ENCODE measurements at regions not wholly inside any gene's neighbourhood (a gene's known extent, or its start where the extent isn't known, plus 50 kb on each side); places are given as distances from the start of the nearest gene placed in this dataset.

DNA sequence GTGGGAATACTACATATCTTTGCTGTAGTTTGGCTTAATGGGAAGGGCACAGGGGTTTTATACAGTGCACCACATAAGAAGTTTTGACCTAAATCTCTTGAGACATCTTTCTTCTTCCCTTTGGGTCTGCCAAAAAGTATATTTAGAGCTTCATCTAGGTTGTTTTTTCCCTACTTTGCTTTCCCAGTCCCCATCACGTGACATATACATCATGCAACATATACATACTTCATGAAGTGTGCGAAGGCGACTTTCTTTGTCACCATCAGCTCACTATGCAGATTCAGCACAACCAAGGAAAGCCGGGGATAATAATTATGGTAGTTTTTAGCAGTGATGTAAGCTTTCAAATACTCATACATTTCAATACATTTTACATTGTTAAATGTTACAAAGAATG is 177.1 kb upstream of the PPP1R3A start:
- H3K4me1 Mint-ChIP-seq (ENCODE audit: low read depth), result no peaks in the 10 kb centered on the region

GRCh38 chr7:114088470-114088940 is 169.7 kb upstream of the PPP1R3A start:
- Mint-ChIP-seq H3K9me3 (no peaks in the 10 kb centered on the region), H3K27me3 (peaks cover 73% of the 10 kb centered on the region), H3K4me3 (no peak overlapping the region), H3K27ac (no peak overlapping the region), H3K36me3 (ENCODE audit: low read depth) (no peaks in the 10 kb centered on the region), H3K4me1 (ENCODE audit: low read depth) (peaks cover 40% of the 10 kb centered on the region)

More for the DNA sequence above, 177.1 kb upstream of the PPP1R3A start:
- Mint-ChIP-seq H3K4me3 (no peak overlapping the region), H3K27ac (no peak overlapping the region), H3K27me3 (peaks cover 48% of the 10 kb centered on the region), H3K9me3 (peaks cover 6% of the 10 kb centered on the region), H3K36me3 (ENCODE audit: low read depth) (no peaks in the 10 kb centered on the region)

GRCh38 chr7:114087653-114088469 is 169.1 kb upstream of the PPP1R3A start:
- H3K9me3 Mint-ChIP-seq, result no peaks in the 10 kb centered on the region
- no peak overlapping the region for H3K4me3 Mint-ChIP-seq
- H3K27me3 Mint-ChIP-seq, result peaks cover 72% of the 10 kb centered on the region
- peaks cover 44% of the 10 kb centered on the region for H3K4me1 Mint-ChIP-seq (ENCODE audit: low read depth)
- H3K27ac Mint-ChIP-seq, result no peak overlapping the region
- no peaks in the 10 kb centered on the region for H3K36me3 Mint-ChIP-seq (ENCODE audit: low read depth)

GRCh38 chr7:114086914-114087652 is 168.3 kb upstream of the PPP1R3A start:
- Mint-ChIP-seq H3K36me3 (ENCODE audit: low read depth) (no peaks in the 10 kb centered on the region), H3K9me3 (no peaks in the 10 kb centered on the region), H3K27me3 (peaks cover 76% of the 10 kb centered on the region), H3K27ac (no peak overlapping the region), H3K4me1 (ENCODE audit: low read depth) (peaks cover 48% of the 10 kb centered on the region), H3K4me3 (peak overlapping the region; percentile 81)

GRCh38 chr7:114086537-114086913 is 167.7 kb upstream of the PPP1R3A start:
- Mint-ChIP-seq H3K4me3 (peak overlapping the region; percentile 81), H3K27ac (no peak overlapping the region), H3K27me3 (peaks cover 81% of the 10 kb centered on the region), H3K4me1 (ENCODE audit: low read depth) (peaks cover 48% of the 10 kb centered on the region), H3K9me3 (no peaks in the 10 kb centered on the region), H3K36me3 (ENCODE audit: low read depth) (no peaks in the 10 kb centered on the region)

GRCh38 chr7:114085592-114086501 is 167.0 kb upstream of the PPP1R3A start:
- Mint-ChIP-seq H3K4me3 (peak overlapping the region; percentile 80), H3K9me3 (no peaks in the 10 kb centered on the region), H3K4me1 (ENCODE audit: low read depth) (peaks cover 48% of the 10 kb centered on the region), H3K27ac (no peak overlapping the region), H3K36me3 (ENCODE audit: low read depth) (no peaks in the 10 kb centered on the region), H3K27me3 (peaks cover 84% of the 10 kb centered on the region)

DNA sequence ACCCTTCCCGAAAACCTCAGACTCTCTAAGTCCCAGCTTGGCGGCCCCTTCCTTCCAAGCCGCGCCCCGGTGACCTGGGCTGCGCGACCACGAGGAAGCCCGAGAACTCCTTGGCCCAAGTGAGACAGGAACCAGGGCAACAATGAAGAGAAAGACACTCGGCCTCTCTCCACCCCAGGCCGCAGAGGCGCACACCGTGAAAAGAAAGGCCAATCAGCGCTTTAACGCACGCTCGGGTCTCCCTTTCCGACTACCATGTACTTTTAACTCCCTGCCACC is 166.4 kb upstream of the PPP1R3A start:
- H3K27me3 Mint-ChIP-seq, result peaks cover 84% of the 10 kb centered on the region
- H3K4me1 Mint-ChIP-seq (ENCODE audit: low read depth), result peaks cover 48% of the 10 kb centered on the region
- H3K36me3 Mint-ChIP-seq (ENCODE audit: low read depth), result no peaks in the 10 kb centered on the region
- no peak overlapping the region for H3K27ac Mint-ChIP-seq
- H3K9me3 Mint-ChIP-seq, result no peaks in the 10 kb centered on the region
- H3K4me3 Mint-ChIP-seq, result peak overlapping the region; percentile 80

- Mint-ChIP-seq H3K4me3 (peak overlapping the region; percentile 80), H3K27ac (peak overlapping the region; percentile 16), H3K27me3 (peaks cover 86% of the 10 kb centered on the region), H3K4me1 (ENCODE audit: low read depth) (peaks cover 48% of the 10 kb centered on the region), H3K36me3 (ENCODE audit: low read depth) (no peaks in the 10 kb centered on the region), H3K9me3 (no peaks in the 10 kb centered on the region)
Measured at GRCh38 chr7:114084472-114085312, 165.9 kb upstream of the PPP1R3A start.

DNA sequence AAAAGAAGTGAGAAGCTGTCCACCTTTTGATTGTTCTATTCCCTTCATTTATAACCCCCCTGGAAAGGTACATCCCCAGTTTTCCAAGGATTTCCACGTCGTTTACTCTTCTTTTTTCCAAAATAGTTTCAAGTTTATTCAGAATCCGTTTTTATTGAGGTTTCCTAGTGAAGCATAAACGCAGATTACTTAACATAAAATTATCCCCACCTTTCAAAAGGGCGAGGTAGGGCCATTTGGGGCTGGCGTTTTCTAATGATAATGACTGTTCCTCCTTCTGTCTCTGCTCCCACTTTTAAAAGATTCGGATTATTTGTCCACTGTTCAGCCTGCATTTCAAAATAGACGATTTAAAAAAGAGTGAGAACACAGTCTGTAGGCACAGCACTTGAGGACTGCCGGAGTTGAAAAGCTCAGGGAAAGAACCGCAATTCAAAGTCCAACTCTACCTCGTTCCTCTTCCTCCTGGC is 165.2 kb upstream of the PPP1R3A start:
- peaks cover 88% of the 10 kb centered on the region for H3K27me3 Mint-ChIP-seq
- peaks cover 48% of the 10 kb centered on the region for H3K4me1 Mint-ChIP-seq (ENCODE audit: low read depth)

DNA sequence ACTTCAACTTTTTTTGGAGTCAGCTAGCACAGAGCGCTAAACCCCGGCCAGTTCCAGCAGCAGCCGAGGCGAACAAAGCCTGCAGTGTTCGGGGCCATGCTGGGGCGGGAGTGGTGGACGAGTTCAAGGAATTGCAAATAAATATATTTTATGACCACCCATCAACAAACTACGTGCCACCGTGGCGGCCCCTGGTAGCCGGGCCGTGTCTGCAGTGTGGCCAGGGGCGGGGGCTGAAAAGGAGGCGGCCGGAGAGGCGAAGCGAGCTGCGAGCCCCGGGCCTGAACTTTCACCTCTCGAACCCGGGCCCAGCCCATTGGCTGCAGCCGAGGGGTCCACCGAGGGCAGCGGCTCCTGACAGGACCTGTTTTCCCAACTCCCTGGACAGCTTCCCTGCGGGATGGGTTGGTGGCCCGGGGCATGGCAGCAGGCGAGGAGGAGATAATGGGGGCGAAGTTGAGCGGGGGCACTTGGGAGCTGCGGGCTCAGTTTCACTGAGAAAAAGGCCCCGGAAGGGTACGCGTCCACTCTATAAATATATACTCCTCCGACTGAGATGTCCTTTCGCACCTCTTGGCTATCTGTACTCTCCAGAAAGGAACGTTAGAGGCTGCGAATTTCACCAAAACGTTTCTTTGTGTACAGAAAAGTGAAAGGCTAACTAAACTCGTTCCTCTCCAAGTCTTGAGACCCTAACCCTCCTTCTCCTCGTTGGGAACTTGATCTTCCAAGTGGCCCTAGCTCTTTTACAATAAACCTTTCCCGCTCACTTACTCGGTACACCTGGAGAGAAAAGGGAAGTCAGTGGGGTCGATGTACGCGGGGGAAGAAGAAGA is 164.6 kb upstream of the PPP1R3A start:
- Mint-ChIP-seq H3K9me3 (no peaks in the 10 kb centered on the region), H3K27me3 (peaks cover 81% of the 10 kb centered on the region), H3K4me1 (ENCODE audit: low read depth) (peaks cover 47% of the 10 kb centered on the region), H3K4me3 (peak overlapping the region; percentile 41), H3K36me3 (ENCODE audit: low read depth) (no peaks in the 10 kb centered on the region), H3K27ac (no peak overlapping the region)

More for the DNA sequence above, 165.2 kb upstream of the PPP1R3A start:
- no peaks in the 10 kb centered on the region for H3K36me3 Mint-ChIP-seq (ENCODE audit: low read depth)
- H3K4me3 Mint-ChIP-seq, result no peak overlapping the region
- no peaks in the 10 kb centered on the region for H3K9me3 Mint-ChIP-seq
- no peak overlapping the region for H3K27ac Mint-ChIP-seq

DNA sequence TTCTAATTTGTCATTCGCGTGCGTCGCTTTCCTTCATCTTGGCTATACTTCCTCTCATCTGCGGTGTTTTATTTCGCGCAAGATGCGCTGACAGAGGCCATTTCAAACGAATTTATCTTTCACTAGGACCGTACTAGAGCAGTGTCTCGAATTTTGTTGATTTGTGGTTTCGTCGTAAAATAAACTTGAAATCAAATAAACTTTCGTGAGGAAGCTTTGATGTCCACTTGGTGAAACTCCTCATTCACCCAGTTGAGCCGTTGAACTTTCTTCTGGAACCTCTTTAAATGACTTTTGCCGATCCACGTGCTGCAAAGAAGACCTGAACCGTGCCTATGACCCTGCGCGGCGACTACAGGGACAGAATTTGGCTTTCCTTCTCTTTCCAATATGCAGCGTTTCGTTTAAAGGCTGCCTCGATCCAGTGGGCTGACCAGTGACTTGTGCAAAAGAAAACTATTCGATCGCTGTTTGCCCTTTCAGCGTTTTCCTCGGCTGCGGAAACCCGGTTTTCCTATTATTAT is 163.9 kb upstream of the PPP1R3A start:
- peak overlapping the region; percentile 41 for H3K4me3 Mint-ChIP-seq
- H3K27me3 Mint-ChIP-seq, result peaks cover 78% of the 10 kb centered on the region
- no peaks in the 10 kb centered on the region for H3K36me3 Mint-ChIP-seq (ENCODE audit: low read depth)
- H3K27ac Mint-ChIP-seq, result no peak overlapping the region
- no peaks in the 10 kb centered on the region for H3K9me3 Mint-ChIP-seq
- peaks cover 41% of the 10 kb centered on the region for H3K4me1 Mint-ChIP-seq (ENCODE audit: low read depth)

DNA sequence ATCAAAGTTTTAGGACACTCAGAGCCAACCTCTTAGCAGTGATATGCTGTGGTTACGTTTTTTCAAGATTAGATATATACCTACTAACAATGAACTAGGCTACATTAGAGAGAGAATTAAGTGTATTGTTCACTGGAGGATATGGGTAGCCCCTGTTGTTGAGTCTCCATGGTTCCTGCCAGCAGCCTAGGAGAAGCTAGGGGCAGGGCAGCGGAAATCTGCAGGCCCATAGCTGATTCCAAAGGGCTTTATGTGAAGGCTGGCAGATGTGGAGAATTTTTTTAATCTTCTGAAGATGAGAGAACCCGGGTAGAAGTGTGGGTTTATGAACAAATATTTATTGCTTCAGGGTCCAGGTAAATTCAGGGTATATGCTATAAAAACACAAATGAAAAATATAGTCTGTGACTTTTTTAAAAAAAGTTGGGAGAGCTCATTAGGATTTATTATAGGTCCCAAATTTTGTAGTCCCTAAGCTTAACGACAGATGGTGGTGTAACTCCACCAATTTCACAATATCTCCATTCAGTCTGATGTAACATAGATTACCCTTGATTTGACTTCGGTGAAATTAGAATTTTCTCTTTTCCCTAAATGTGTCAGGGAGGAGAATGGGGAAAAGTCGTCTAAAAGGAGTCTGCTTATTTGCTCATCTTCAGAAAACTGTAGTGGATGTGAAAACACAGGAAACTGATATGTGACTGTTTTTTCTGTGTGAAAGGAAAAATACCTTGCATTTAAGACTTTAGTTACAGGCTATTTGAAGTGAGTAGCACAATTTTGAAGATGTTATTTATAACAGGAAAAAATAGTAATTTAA is 163.0 kb upstream of the PPP1R3A start:
- Mint-ChIP-seq H3K36me3 (ENCODE audit: low read depth) (no peaks in the 10 kb centered on the region), H3K9me3 (no peaks in the 10 kb centered on the region), H3K27me3 (peaks cover 73% of the 10 kb centered on the region), H3K4me3 (no peak overlapping the region), H3K4me1 (ENCODE audit: low read depth) (peaks cover 34% of the 10 kb centered on the region), H3K27ac (no peak overlapping the region)

Data from stimulated activated naive CD8-positive, alpha-beta T cell treated with anti-CD3 and anti-CD28 coated beads, Interleukin-15, Interleukin-2, amounts not matched to agents 100 ng/mL and 50 ng/mL, for 24 hours (primary cell).